SH-SY5Y (cell line): ENCODE measurements at regions not wholly inside any gene's neighbourhood (a gene's known extent, or its start where the extent isn't known, plus 50 kb on each side); places are given as distances from the start of the nearest gene placed in this dataset.

Experiments
- GATA2 ChIP-seq: IDR thresholded peaks from 2 replicates; pipeline ENCODE4 v1.6.1; 2011; ENCODE audit warnings: mild to moderate bottlenecking, low read depth, low read length
- GATA3 ChIP-seq: IDR thresholded peaks from 2 replicates; pipeline ENCODE4 v1.6.1; 2011; ENCODE audit warnings: low read depth, mild to moderate bottlenecking, low read length, moderate library complexity

GRCh38 chr10:78211561-78212051 lies 177.9 kb downstream of the RPS24 start:
- TF ChIP-seq GATA3 (no peak), GATA2 (no peak)
